ENCODE measurements at regions not wholly inside any gene's neighbourhood (a gene's known extent, or its start where the extent isn't known, plus 50 kb on each side); places are given as distances from the start of the nearest gene placed in this dataset.

- H3K4me3 ChIP-seq (ENCODE audit: low read depth, low read length), result no peak overlapping the region
- no peak for DNase-seq (ENCODE audit: low read depth)
- TF ChIP-seq, protein P1, sequence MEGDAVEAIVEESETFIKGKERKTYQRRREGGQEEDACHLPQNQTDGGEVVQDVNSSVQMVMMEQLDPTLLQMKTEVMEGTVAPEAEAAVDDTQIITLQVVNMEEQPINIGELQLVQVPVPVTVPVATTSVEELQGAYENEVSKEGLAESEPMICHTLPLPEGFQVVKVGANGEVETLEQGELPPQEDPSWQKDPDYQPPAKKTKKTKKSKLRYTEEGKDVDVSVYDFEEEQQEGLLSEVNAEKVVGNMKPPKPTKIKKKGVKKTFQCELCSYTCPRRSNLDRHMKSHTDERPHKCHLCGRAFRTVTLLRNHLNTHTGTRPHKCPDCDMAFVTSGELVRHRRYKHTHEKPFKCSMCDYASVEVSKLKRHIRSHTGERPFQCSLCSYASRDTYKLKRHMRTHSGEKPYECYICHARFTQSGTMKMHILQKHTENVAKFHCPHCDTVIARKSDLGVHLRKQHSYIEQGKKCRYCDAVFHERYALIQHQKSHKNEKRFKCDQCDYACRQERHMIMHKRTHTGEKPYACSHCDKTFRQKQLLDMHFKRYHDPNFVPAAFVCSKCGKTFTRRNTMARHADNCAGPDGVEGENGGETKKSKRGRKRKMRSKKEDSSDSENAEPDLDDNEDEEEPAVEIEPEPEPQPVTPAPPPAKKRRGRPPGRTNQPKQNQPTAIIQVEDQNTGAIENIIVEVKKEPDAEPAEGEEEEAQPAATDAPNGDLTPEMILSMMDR (IDR thresholded peaks at IDR 0.05; ENCODE audit: insufficient read depth, low read depth, low read length, missing control alignments), result no peak
Measured at GRCh38 chr13:31970231-31970930, 61.2 kb upstream of the FRY start.

GRCh38 chr13:31972453-31972852 lies 59.1 kb upstream of the FRY start:
- no peak overlapping the region for H3K4me3 ChIP-seq (ENCODE audit: low read depth, low read length)
- no peak for DNase-seq (ENCODE audit: low read depth)
- TF ChIP-seq, protein P1 (IDR thresholded peaks at IDR 0.05; ENCODE audit: insufficient read depth, low read depth, low read length, missing control alignments), result no peak

GRCh38 chr13:31978021-31978420 lies 53.6 kb upstream of the FRY start:
- H3K4me3 ChIP-seq (ENCODE audit: low read depth, low read length), result no peak overlapping the region
- TF ChIP-seq, protein P1 (IDR thresholded peaks at IDR 0.05; ENCODE audit: insufficient read depth, low read depth, low read length, missing control alignments), result no peak
- no peak for DNase-seq (ENCODE audit: low read depth)

GRCh38 chr13:31980830-31981229 lies 50.7 kb upstream of the FRY start:
- TF ChIP-seq, protein P1 (IDR thresholded peaks at IDR 0.05; ENCODE audit: insufficient read depth, low read depth, low read length, missing control alignments), result no peak
- DNase-seq (ENCODE audit: low read depth), result no peak
- no peak overlapping the region for H3K4me3 ChIP-seq (ENCODE audit: low read depth, low read length)
